ENCODE measurements at regions not wholly inside any gene's neighbourhood (a gene's known extent, or its start where the extent isn't known, plus 50 kb on each side); places are given as distances from the start of the nearest gene placed in this dataset.

DNA sequence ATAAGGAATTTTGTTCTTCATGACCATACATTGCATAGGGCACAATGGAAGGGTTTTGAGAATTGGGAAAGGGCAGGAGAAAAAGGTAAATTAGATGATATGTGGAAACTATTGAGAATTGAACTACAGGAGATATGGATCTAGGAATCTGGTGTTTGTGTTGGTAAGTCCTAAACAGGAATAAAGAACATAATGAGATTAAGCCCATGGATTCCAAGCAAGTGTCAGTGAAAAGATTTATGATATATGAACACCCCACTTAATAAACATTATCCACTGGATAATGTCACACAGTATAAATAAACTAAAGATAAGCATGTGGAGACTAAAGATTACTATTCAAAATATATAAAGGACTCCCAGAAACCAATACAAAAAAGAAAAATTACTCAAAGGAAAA, 98.2 kb downstream of the TNFSF18 start:
- H3K27ac ChIP-seq, result no peak overlapping the region
- TF ChIP-seq, protein P1, sequence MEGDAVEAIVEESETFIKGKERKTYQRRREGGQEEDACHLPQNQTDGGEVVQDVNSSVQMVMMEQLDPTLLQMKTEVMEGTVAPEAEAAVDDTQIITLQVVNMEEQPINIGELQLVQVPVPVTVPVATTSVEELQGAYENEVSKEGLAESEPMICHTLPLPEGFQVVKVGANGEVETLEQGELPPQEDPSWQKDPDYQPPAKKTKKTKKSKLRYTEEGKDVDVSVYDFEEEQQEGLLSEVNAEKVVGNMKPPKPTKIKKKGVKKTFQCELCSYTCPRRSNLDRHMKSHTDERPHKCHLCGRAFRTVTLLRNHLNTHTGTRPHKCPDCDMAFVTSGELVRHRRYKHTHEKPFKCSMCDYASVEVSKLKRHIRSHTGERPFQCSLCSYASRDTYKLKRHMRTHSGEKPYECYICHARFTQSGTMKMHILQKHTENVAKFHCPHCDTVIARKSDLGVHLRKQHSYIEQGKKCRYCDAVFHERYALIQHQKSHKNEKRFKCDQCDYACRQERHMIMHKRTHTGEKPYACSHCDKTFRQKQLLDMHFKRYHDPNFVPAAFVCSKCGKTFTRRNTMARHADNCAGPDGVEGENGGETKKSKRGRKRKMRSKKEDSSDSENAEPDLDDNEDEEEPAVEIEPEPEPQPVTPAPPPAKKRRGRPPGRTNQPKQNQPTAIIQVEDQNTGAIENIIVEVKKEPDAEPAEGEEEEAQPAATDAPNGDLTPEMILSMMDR (IDR thresholded peaks at IDR 0.05), result no peak

DNA sequence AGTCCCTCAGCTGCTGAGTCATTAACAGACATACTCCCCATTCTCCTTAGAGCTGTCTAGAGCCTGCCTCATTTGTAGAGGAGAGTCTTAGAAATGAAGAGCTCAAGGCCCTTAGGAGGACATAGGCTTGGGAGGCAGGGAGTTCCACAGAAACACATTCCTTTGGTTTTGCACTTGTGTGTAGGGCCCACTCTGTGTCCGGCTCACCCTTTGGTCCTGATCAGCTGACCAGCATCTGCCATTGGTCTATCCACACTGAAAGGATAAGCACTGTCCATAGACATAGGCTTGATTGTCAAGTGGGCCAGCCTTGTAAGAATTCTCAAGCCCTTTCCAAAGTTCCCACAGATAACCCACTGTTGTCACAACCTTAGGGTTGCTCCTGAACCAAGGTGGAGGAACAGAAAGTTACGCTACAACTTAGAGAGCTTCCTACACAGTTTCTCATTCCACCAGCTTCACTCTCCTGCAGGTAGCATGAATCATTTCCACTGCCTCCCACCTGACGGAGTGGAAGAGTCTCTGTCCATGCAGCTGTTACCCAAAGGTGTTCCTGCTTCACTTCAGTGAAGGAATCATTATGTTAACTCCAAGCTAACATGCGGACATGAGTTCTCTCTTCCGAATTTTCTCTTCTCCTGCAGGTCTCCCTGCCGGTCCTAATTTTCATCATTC, 96.1 kb downstream of the TNFSF18 start:
- H3K4me1 ChIP-seq, result no peaks in the 10 kb centered on the region
- H3K27me3 ChIP-seq, result no peaks in the 10 kb centered on the region
- no peaks in the 10 kb centered on the region for H3K36me3 ChIP-seq
- intact Hi-C loops (cut with DNase I), result no loop called here
- H3K4me3 ChIP-seq, result no peak overlapping the region
- H3K9ac ChIP-seq (ENCODE audit: low read depth in 2 of 2, low read length in 2 of 2), result no peak overlapping the region
- no peaks in the 10 kb centered on the region for H3K9me3 ChIP-seq
- DNase-seq, result no peak
- H3K27ac ChIP-seq, result no peak overlapping the region
- TF ChIP-seq, protein P1 (IDR thresholded peaks at IDR 0.05), result no peak

More for the DNA sequence above, 98.2 kb downstream of the TNFSF18 start:
- no peaks in the 10 kb centered on the region for H3K27me3 ChIP-seq
- H3K4me3 ChIP-seq, result no peak overlapping the region
- no peak overlapping the region for H3K9ac ChIP-seq (ENCODE audit: low read depth in 2 of 2, low read length in 2 of 2)
- intact Hi-C loops (cut with DNase I), result no loop called here
- no peak for DNase-seq
- H3K9me3 ChIP-seq, result no peaks in the 10 kb centered on the region
- no peaks in the 10 kb centered on the region for H3K36me3 ChIP-seq
- no peaks in the 10 kb centered on the region for H3K4me1 ChIP-seq

DNA sequence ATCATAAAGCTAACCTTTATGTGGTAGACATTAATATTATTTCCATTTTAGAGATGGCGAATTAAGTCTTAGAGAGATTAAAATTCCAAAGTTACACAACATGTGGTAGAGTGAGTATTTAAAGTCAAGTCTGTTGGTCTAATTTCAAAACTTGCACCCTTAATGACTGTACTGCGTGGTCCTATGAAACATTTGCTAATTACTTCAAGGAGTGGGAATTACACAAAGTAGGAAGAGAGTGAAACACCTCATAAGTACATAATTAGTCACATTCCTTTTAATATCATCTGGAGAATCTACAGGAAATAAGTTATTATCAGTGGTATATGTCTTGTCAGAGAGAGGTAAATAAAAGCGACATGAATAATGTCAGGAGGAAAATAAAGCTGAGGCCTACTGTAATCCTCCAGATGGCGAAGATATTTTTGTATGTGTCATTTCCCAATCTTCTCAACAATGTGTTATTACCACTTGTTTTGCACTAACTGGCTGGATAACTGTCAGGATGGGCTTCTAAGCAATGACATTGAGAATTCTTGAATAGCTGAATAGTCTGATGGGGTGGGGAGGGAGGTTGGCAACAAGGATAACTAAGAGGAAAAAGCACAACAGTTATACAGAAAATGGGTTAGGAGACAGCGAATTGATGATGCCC, 95.5 kb downstream of the TNFSF18 start:
- Histone ChIP-seq H3K4me1 (no peaks in the 10 kb centered on the region), H3K9ac (ENCODE audit: low read depth in 2 of 2, low read length in 2 of 2) (no peak overlapping the region), H3K9me3 (no peaks in the 10 kb centered on the region), H3K27ac (no peak overlapping the region), H3K36me3 (no peaks in the 10 kb centered on the region), H3K4me3 (no peak overlapping the region), H3K27me3 (no peaks in the 10 kb centered on the region)
- intact Hi-C loops (cut with DNase I), result no loop called here
- no peak for DNase-seq
- TF ChIP-seq, protein P1 (IDR thresholded peaks at IDR 0.05), result no peak

DNA sequence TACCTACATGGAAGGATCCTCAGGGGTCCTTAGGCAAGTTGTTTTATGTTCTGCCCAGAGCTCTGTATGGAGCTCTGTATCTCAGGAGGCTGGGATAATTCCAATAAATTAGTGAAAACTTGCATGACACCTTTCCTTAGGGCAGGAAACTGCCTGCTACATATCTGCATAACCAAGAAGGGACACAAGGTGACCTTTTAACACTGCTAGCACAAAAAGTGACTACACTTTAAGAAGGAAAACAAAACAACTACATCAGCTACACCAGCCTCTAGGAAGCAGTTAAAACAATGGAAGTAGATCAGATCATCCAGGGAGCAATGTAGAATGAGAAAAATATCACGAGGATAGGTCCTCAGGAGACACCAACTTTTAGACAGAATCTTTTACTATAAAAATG, 93.9 kb downstream of the TNFSF18 start:
- Histone ChIP-seq H3K27ac (no peak overlapping the region), H3K9ac (ENCODE audit: low read depth in 2 of 2, low read length in 2 of 2) (no peak overlapping the region), H3K36me3 (no peaks in the 10 kb centered on the region), H3K9me3 (no peaks in the 10 kb centered on the region), H3K4me1 (no peaks in the 10 kb centered on the region), H3K27me3 (no peaks in the 10 kb centered on the region), H3K4me3 (no peak overlapping the region)
- TF ChIP-seq, protein P1 (IDR thresholded peaks at IDR 0.05), result no peak
- intact Hi-C loops (cut with DNase I), result no loop called here
- no peak for DNase-seq

DNA sequence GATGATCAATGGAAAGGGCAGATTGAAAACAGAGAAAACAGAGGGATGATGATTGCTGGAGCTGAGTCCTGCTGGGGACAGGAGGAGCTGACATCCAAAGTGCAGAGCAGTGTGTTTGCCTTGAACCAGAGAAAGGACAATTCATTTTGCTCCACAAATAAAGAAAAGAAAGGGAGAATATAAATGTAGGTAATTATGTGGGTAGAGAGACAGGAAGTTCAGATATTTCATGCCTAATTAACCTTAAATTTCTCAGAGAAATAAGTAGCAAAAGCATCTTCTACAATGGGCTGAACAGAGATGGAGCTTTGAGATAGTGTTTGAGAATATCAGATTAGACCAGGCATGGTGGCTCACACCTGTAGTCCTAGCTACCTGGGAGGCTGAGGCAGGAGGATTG, 93.2 kb downstream of the TNFSF18 start:
- no peak overlapping the region for H3K4me3 ChIP-seq
- no peaks in the 10 kb centered on the region for H3K27me3 ChIP-seq
- H3K9ac ChIP-seq (ENCODE audit: low read depth in 2 of 2, low read length in 2 of 2), result no peak overlapping the region
- H3K36me3 ChIP-seq, result no peaks in the 10 kb centered on the region
- DNase-seq, result no peak
- H3K9me3 ChIP-seq, result no peaks in the 10 kb centered on the region
- intact Hi-C loops (cut with DNase I), result no loop called here
- H3K27ac ChIP-seq, result no peak overlapping the region
- TF ChIP-seq, protein P1 (IDR thresholded peaks at IDR 0.05), result no peak
- no peaks in the 10 kb centered on the region for H3K4me1 ChIP-seq

Data from colonic mucosa (tissue), 4 donors.